DOHH2 (cell line): ENCODE measurements at regions not wholly inside any gene's neighbourhood (a gene's known extent, or its start where the extent isn't known, plus 50 kb on each side); places are given as distances from the start of the nearest gene placed in this dataset.

ENCODE experiments used
- H3F3A ChIP-seq: fragments of 200-600 bp; sonication (generic), shearing (Covaris generic); 2 replicates; pipeline ENCODE4 v1.6.0; 2016; ENCODE audit warnings: antibody characterized with exemption, mild to moderate bottlenecking; ENCODE audit not compliant: control insufficient read depth, insufficient read depth
- H3K27ac ChIP-seq: fragments of 200-600 bp; sonication (generic); 2 replicates; pipeline ENCODE4 v1.5.1; 2014; ENCODE audit warnings: low read depth, mild to moderate bottlenecking, low read length, moderate library complexity
- H3K27me3 ChIP-seq: fragments of 200-600 bp; sonication (generic); 2 replicates; pipeline ENCODE4 v1.6.1; 2014; ENCODE audit warnings: mild to moderate bottlenecking, low read length, mixed read lengths; ENCODE audit not compliant: control insufficient read depth
- H3K36me3 ChIP-seq: fragments of 200-600 bp; sonication (generic); 2 replicates; pipeline ENCODE4 v1.6.1; 2014; ENCODE audit warnings: mild to moderate bottlenecking, low read length, moderate library complexity, mixed read lengths; ENCODE audit not compliant: control insufficient read depth
- H3K4me1 ChIP-seq: fragments of 200-600 bp; sonication (generic); 2 replicates; pipeline ENCODE4 v1.6.1; 2014; ENCODE audit warnings: mild to moderate bottlenecking, low read length, mixed read lengths; ENCODE audit not compliant: control insufficient read depth
- H3K4me2 ChIP-seq: fragments of 200-600 bp; sonication (generic); 2 replicates; pipeline ENCODE4 v1.6.0; 2014; ENCODE audit warnings: mild to moderate bottlenecking, low read length, moderate library complexity
- H3K4me3 ChIP-seq: fragments of 200-600 bp; sonication (generic); 2 replicates; pipeline ENCODE4 v1.5.1; 2014; ENCODE audit warnings: mild to moderate bottlenecking, low read length, mixed read lengths
- H3K79me2 ChIP-seq: fragments of 200-600 bp; sonication (generic); 2 replicates; pipeline ENCODE4 v1.6.1; 2014; ENCODE audit warnings: mild to moderate bottlenecking, low read length, mixed read lengths; ENCODE audit not compliant: control insufficient read depth
- H3K9me2 ChIP-seq: fragments of 200-600 bp; sonication (generic); replicated peaks from 2 replicates; pipeline ENCODE4 v1.6.1; 2014; ENCODE audit warnings: mild to moderate bottlenecking, low read length, mixed read lengths; ENCODE audit not compliant: control insufficient read depth
- H3K9me3 ChIP-seq: fragments of 200-600 bp; sonication (generic); 2 replicates; pipeline ENCODE4 v1.6.1; 2014; ENCODE audit warnings: antibody characterized with exemption, low read length, mixed read lengths; ENCODE audit not compliant: control insufficient read depth, insufficient read depth
- H4K20me1 ChIP-seq: fragments of 200-600 bp; sonication (generic); 2 replicates; pipeline ENCODE4 v1.6.0; 2014; ENCODE audit warnings: low read depth, mild to moderate bottlenecking, antibody characterized with exemption, low read length, moderate library complexity; ENCODE audit not compliant: control insufficient read depth, insufficient read depth
- CTCF ChIP-seq: fragments of 200-600 bp; sonication (generic); IDR thresholded peaks from one replicate; pipeline ENCODE4 v1.5.1; 2014; ENCODE audit warnings: antibody characterized with exemption, mild to moderate bottlenecking, low read depth, low read length; ENCODE audit not compliant: poor library complexity, severe bottlenecking
- EZH2phosphoT487 ChIP-seq: fragments of 200-600 bp; sonication (generic); IDR thresholded peaks from 2 replicates; pipeline ENCODE4 v1.6.1; 2017; ENCODE audit warnings: borderline replicate concordance, mild to moderate bottlenecking, antibody characterized with exemption, low read length, moderate library complexity, mixed read lengths

GRCh38 chr14:55800156-55800785 is 220.3 kb downstream of the KTN1 start:
- no peaks in the 10 kb centered on the region for H3K9me2 ChIP-seq
- H3K4me2 ChIP-seq: no peak overlapping the region
- H3K27me3 ChIP-seq: no peaks in the 10 kb centered on the region
- no peaks in the 10 kb centered on the region for H3K36me3 ChIP-seq
- no peak overlapping the region for H3K4me3 ChIP-seq
- TF ChIP-seq EZH2phosphoT487: no peak
- TF ChIP-seq CTCF: no peak
- H3K27ac ChIP-seq: no peak overlapping the region
- no peaks in the 10 kb centered on the region for H3F3A ChIP-seq
- H3K9me3 ChIP-seq: no peaks in the 10 kb centered on the region
- H3K4me1 ChIP-seq: no peaks in the 10 kb centered on the region
- H3K79me2 ChIP-seq: no peaks in the 10 kb centered on the region
- no peaks in the 10 kb centered on the region for H4K20me1 ChIP-seq

GRCh38 chr14:55801121-55801520 is 221.1 kb downstream of the KTN1 start:
- Histone ChIP-seq H3F3A (no peaks in the 10 kb centered on the region), H3K79me2 (no peaks in the 10 kb centered on the region), H3K4me2 (no peak overlapping the region), H4K20me1 (no peaks in the 10 kb centered on the region), H3K4me1 (no peaks in the 10 kb centered on the region), H3K4me3 (no peak overlapping the region), H3K9me3 (no peaks in the 10 kb centered on the region), H3K27ac (no peak overlapping the region), H3K9me2 (no peaks in the 10 kb centered on the region), H3K27me3 (no peaks in the 10 kb centered on the region), H3K36me3 (no peaks in the 10 kb centered on the region)
- no peak for TF ChIP-seq CTCF
- no peak for TF ChIP-seq EZH2phosphoT487

GRCh38 chr14:55802986-55803872 is 223.2 kb downstream of the KTN1 start:
- no peak overlapping the region for H3K4me2 ChIP-seq
- H3F3A ChIP-seq: no peaks in the 10 kb centered on the region
- H3K36me3 ChIP-seq: no peaks in the 10 kb centered on the region
- H3K4me3 ChIP-seq: no peak overlapping the region
- no peaks in the 10 kb centered on the region for H3K79me2 ChIP-seq
- no peak for TF ChIP-seq CTCF
- no peak for TF ChIP-seq EZH2phosphoT487
- no peak overlapping the region for H3K27ac ChIP-seq
- no peaks in the 10 kb centered on the region for H4K20me1 ChIP-seq
- no peaks in the 10 kb centered on the region for H3K27me3 ChIP-seq
- no peaks in the 10 kb centered on the region for H3K4me1 ChIP-seq
- no peaks in the 10 kb centered on the region for H3K9me3 ChIP-seq
- H3K9me2 ChIP-seq: no peaks in the 10 kb centered on the region
